HEK293 (cell line): ENCODE measurements at regions not wholly inside any gene's neighbourhood (a gene's known extent, or its start where the extent isn't known, plus 50 kb on each side); places are given as distances from the start of the nearest gene placed in this dataset.

Experiments
- ZBTB7A ChIP-seq: fragments of 450-650 bp; formaldehyde crosslinking; IDR thresholded peaks from 2 replicates; pipeline ENCODE4 v1.5.1; 2016; ENCODE audit warnings: low read depth, missing biosample characterization, missing genetic modification characterization
- ZNF335 ChIP-seq: fragments of 450-650 bp; formaldehyde crosslinking; conservative IDR thresholded peaks from 2 replicates; pipeline ENCODE4 v1.5.1; 2016; ENCODE audit warnings: missing biosample characterization, missing genetic modification characterization
- TF ChIP-seq, protein P1 (sequence below): fragments of 450-650 bp; formaldehyde crosslinking; IDR thresholded peaks from 2 replicates; pipeline ENCODE4 v1.5.1; 2016; ENCODE audit warnings: missing biosample characterization, missing genetic modification characterization

- no peak for TF ChIP-seq ZBTB7A (tag by site-specific recombination)
- no peak for TF ChIP-seq ZNF335 (tag by site-specific recombination)
- TF ChIP-seq, protein P1, sequence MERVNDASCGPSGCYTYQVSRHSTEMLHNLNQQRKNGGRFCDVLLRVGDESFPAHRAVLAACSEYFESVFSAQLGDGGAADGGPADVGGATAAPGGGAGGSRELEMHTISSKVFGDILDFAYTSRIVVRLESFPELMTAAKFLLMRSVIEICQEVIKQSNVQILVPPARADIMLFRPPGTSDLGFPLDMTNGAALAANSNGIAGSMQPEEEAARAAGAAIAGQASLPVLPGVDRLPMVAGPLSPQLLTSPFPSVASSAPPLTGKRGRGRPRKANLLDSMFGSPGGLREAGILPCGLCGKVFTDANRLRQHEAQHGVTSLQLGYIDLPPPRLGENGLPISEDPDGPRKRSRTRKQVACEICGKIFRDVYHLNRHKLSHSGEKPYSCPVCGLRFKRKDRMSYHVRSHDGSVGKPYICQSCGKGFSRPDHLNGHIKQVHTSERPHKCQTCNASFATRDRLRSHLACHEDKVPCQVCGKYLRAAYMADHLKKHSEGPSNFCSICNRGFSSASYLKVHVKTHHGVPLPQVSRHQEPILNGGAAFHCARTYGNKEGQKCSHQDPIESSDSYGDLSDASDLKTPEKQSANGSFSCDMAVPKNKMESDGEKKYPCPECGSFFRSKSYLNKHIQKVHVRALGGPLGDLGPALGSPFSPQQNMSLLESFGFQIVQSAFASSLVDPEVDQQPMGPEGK (tag by site-specific recombination), result no peak
Measured at GRCh38 chr18:78228974-78229373, 750.6 kb upstream of the SALL3 start.
